Islet of Langerhans (tissue), 1 donor: ENCODE measurements at regions not wholly inside any gene's neighbourhood (a gene's known extent, or its start where the extent isn't known, plus 50 kb on each side); places are given as distances from the start of the nearest gene placed in this dataset.
"Not testable (repeated sequence)": the region's sequence is repeated elsewhere in the genome, so short reads cannot be mapped to it uniquely, and the experiment has no call there.

Experiments used
- FAIRE-seq: peaks from one replicate; lab custom pipeline; 2011; peaks lifted over from hg19 to GRCh38; lab: Jason Lieb, UNC

- not testable (repeated sequence) for FAIRE-seq
These were observed 50.5 kb upstream of the THOC3 start for GRCh38 chr5:176018598-176018997.

- FAIRE-seq = not testable (repeated sequence)
These were observed 52.7 kb upstream of the THOC3 start for GRCh38 chr5:176020852-176021251.

DNA sequence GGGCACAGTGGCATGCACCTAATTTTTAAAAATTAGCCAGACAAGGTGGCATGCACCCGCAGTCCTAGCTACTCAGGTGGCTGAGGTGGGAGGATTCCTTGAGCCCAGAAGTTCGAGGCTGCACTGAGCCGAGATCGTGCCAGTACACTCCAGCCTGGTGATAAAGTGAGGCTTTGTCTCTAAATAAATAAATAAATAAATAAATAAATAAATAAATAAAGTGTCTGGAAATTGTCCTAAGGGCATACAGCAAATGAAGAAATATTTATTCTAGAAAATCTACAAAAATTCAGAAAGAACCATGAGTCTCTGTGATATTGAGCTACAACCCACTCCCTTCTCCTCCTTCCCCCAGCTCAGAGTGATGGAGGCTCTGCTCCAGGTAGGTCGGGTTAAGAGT lies 55.4 kb upstream of the THOC3 start:
- FAIRE-seq = not testable (repeated sequence)

DNA sequence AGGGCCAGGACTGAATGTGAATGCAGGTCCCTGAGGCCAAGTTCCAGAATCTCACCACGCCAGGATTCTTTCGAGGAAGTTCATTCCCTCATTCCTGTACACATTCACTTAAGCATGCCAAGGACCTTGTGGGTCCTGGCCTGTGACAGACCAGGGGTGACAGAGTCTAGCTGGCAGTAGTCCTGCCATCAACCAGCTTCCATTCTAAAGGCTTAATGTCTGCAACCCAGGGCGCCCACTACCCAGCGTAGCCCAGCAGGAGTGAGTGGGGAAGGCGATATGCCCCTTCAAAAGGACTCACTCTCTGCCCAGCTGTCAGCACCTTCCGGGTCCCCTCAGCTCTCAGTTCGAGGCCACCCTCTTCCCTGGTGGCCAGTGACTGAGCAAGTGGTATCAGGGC lies 61.3 kb upstream of the THOC3 start:
- FAIRE-seq = not testable (repeated sequence)

DNA sequence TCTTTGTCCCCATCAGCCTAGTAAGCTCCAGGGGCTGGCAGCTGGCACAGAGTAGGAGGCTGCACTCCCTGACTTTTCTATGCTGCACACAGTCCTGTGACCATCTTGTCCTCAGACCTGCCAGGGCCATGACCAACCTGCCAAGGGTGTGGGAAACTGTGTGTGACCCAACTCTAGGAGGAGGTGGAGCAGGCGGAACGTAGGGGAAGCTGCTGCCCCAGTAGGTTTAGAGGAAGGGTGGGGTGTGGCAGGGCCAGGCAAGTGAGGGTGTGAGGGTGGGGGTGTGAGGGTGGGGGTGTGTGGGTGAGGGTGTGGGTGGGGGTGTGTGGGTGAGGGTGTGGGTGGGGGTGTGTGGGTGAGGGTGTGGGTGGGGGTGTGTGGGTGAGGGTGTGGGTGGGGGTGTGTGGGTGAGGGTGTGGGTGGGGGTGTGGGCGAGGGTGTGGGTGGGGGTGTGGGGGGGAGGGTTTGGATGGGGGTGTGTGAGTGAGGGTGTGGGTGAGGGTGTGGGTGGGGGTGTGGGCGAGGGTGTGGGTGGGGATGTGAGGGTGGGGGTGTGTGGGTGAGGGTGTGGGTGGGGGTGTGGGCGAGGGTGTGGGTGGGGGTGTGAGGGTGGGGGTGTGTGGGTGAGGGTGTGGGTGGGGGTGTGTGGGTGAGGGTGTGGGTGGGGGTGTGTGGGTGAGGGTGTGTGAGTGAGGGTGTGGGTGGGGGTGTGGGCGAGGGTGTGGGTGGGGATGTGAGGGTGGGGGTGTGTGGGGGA lies 62.4 kb upstream of the THOC3 start:
- not testable (repeated sequence) for FAIRE-seq

DNA sequence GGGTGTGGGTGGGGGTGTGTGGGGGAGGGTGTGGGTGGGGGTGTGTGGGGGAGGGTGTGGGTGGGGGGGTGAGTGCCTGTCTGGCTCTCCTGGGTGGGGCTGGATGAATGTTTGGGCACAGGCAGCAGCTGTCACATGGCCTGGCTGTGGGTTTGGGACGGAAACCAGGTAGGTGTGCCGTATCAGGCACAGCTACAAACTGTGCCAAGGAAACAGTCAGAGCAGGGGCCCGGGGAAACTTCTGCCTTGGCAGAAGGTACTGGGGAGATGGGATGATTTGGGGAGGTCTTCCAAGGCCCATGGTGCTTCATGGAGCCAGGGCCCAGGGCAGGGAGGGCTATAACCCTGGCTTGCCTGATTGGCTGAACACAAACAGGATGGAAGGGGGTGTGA lies 63.0 kb upstream of the THOC3 start:
- FAIRE-seq = not testable (repeated sequence)

DNA sequence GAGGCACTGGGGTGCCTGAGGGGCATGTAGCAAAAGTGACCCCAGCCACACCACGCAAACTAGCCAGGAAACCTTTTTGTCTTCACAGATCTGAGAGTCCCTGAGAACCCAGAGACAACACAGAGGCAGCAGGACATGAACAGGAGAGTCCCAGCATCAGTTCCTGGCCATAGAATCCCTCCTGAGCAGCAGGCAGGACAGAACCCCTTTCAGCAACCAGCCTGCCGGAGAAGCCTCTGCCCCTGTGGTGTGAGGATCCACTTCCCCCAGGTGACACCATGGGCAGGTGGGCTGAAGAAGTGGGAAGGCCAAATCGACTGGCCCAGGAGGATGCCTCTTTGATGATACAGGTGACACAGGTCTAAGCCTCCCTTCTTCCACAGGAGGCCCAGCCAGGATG lies 65.1 kb upstream of the THOC3 start:
- FAIRE-seq = not testable (repeated sequence)

DNA sequence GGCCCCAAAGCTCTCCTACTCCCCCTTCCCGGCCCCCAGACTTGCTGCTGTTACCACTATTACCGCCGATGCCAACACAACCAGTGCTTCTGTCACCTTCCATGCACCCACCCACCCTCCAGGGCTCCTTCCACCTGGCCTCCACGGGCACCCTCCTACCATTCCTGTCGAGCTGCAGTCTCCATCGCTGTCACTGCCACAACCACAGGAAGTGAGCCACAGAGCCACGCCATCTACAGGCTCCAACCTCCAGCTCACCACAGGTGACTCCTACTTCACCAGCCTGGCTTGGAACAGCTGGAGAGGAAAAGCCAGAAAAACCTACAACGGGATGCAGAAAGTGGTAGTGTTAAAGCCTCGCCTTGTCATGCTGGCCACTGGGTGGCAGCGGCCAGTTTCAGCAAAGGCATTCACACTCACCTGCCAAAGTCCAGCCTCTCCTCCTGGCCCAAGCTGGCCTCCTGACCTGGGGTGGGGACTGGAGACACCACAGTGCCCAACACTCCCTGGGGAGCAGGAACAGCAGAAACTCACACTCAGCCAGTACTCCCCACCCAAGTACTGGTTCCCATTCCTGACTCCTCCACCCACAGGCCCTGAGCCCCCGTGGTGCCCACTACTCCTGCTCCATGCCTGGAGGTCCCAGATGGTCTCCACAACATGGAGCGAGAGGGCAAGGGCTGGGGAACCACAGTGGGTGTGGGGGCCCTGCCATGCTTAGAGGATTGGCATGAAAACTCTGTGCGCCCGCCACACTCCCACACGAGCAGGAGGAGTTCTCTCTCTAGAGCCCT lies 66.5 kb upstream of the THOC3 start:
- FAIRE-seq = not testable (repeated sequence)

GRCh38 chr5:176035201-176035530 lies 67.1 kb upstream of the THOC3 start:
- FAIRE-seq = not testable (repeated sequence)

GRCh38 chr5:176035816-176036308 lies 67.7 kb upstream of the THOC3 start:
- not testable (repeated sequence) for FAIRE-seq

GRCh38 chr5:176036391-176036790 lies 68.3 kb upstream of the THOC3 start:
- not testable (repeated sequence) for FAIRE-seq

GRCh38 chr5:176037190-176037589 lies 69.1 kb upstream of the THOC3 start:
- not testable (repeated sequence) for FAIRE-seq

DNA sequence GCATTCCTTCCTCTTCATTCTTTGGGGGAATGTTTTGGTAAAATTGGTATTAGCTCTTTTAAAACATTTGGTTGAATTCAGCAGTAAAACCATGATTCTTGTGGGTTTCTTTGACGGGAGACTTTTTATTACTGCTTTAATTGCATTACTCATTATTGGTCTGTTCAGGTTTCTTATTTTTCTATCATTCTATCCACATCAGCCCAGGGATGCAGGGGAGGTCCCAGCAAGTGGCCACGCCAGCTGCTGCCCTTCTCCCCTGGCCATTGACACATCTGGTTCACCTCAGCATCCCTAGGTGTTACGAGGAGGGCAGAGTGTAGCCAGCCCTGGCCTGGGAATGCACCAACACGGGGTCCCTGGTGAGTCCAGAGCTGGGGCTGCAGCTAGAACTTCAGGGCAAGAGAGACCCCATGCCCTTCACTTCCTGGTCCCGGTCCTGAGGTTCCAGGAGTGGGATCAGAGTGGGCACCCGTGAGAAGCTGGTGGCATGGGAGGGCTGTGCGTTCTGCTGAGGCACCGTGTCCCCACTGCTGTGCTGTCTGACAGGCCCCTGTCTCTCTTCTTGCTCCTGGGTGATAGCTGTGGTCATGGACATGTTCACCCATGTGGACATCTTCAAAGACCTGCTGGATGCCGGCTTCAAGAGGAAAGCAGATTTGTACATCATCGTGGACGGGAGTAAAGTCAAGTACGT lies 72.1 kb upstream of the THOC3 start:
- not testable (repeated sequence) for FAIRE-seq

DNA sequence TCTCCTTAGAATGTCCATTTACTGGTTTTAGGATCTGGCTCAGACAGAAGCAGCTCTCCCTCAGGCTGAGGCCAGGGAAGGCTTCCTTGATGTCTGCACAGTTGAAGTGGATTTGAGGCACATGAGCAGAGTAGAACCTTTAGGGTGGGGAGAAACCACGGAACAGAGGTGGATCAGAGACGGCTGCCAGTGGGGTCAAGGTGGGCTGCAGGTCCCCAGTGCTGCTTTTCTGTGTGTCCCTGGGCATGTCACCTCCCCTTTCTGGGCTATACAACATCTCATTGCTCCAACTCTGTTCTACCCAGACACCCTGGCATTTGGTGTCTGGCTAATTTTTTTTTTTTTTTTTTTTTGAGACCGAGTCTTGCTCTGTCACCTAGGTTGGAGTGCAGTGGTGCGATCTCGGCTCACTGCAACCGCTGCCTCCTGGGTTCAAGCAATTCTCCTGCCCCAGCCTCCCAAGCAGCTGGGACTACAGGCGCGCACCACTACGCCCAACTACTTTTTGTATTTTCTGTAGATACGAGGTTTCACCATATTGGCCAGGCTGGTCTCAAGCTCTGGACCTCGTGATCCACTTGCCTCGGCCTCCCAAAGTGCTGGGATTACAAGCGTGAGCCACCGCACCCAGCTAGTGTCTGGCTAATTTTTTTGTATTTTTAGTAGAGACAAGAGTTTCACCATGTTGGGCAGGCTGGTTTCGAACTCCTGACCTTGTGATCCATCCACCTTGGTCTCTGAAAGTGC lies 73.3 kb upstream of the THOC3 start:
- FAIRE-seq = not testable (repeated sequence)

- FAIRE-seq = not testable (repeated sequence)
These were observed 74.0 kb upstream of the THOC3 start for GRCh38 chr5:176042020-176042658.

GRCh38 chr5:176043252-176043829 lies 75.2 kb upstream of the THOC3 start:
- not testable (repeated sequence) for FAIRE-seq

GRCh38 chr5:176043986-176044385 lies 75.9 kb upstream of the THOC3 start:
- FAIRE-seq = not testable (repeated sequence)

DNA sequence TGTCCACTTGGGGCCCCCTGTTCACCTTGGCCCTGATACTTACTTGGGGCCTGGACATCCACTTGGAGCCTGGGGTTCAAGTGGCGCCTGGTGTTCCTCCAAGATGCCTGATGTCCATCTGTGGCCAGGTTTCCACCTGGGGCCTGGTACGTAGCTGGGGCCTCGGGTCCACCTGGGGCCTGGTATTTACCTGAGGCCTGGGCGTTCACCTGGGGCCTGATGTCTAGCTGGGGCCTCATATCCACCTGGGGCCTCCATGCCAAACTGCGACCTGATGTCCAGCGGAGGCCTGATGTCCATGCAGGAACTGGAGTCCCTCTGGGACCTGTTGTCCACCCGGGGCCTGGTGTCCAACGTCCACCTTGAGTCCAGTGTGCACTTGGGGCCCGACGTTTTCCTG lies 76.3 kb upstream of the THOC3 start:
- FAIRE-seq = not testable (repeated sequence)

- FAIRE-seq = not testable (repeated sequence)
These were observed 77.3 kb upstream of the THOC3 start for GRCh38 chr5:176045442-176045841.

DNA sequence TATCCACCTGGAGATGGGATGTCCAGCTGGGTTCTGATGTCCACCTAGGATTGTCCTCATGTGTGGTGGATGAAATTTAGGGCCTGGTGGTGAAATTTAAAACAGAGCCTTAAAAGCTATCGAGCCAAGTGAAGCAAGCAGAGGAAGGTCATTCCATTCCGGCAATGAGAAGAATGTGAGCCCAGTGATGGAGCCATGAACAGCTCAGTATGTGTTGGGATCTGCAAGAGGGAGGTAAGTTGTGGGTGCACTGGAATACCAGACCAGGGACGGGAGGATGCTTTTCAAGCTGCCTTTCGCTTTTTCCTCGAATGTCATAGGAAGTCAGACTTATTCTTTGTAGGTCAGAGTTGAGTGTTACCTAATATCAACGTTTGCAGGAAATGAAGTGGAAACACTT lies 80.6 kb upstream of the THOC3 start:
- FAIRE-seq = not testable (repeated sequence)
